KOPT-K1 (cell line): ENCODE measurements at regions not wholly inside any gene's neighbourhood (a gene's known extent, or its start where the extent isn't known, plus 50 kb on each side); places are given as distances from the start of the nearest gene placed in this dataset.
"Not testable (repeated sequence)": the region's sequence is repeated elsewhere in the genome, so short reads cannot be mapped to it uniquely, and the experiment has no call there.

ENCODE experiments used
- H3K27ac ChIP-seq: fragments of 200-600 bp; sonication (generic); 2 replicates; pipeline ENCODE4 v1.5.1; 2016; ENCODE audit warnings: antibody characterized with exemption, mild to moderate bottlenecking, low read depth, low read length; ENCODE audit not compliant: poor library complexity, severe bottlenecking
- H3K36me3 ChIP-seq: fragments of 200-600 bp; sonication (generic); 2 replicates; pipeline ENCODE4 v1.5.1; 2017; ENCODE audit warnings: antibody characterized with exemption, mild to moderate bottlenecking, low read length, moderate library complexity; ENCODE audit not compliant: insufficient read depth
- H3K9me3 ChIP-seq: fragments of 200-600 bp; sonication (generic); 2 replicates; pipeline ENCODE4 v1.5.1; 2017; ENCODE audit warnings: antibody characterized with exemption, low read length, mild to moderate bottlenecking; ENCODE audit not compliant: insufficient read depth, poor library complexity, severe bottlenecking

- H3K27ac ChIP-seq: no peak overlapping the region
- no peaks in the 10 kb centered on the region for H3K36me3 ChIP-seq
- H3K9me3 ChIP-seq: peaks cover 21% of the 10 kb centered on the region
Measured at GRCh38 chr15:70513819-70514218, 249.5 kb downstream of the UACA start.

GRCh38 chr15:70512772-70513362 is 250.5 kb downstream of the UACA start:
- no peak overlapping the region for H3K27ac ChIP-seq
- H3K36me3 ChIP-seq: no peaks in the 10 kb centered on the region
- peaks cover 21% of the 10 kb centered on the region for H3K9me3 ChIP-seq

- not testable (repeated sequence) for H3K36me3 ChIP-seq, H3K27ac ChIP-seq
- H3K9me3 ChIP-seq: peaks cover 24% of the 10 kb centered on the region
Measured at GRCh38 chr15:70511972-70512587, 251.3 kb downstream of the UACA start.

- no peak overlapping the region for H3K27ac ChIP-seq
- peaks cover 29% of the 10 kb centered on the region for H3K9me3 ChIP-seq
- H3K36me3 ChIP-seq: no peaks in the 10 kb centered on the region
Measured at GRCh38 chr15:70510433-70510832, 252.9 kb downstream of the UACA start.

GRCh38 chr15:70509731-70510143 is 253.6 kb downstream of the UACA start:
- Histone ChIP-seq H3K9me3 (peaks cover 29% of the 10 kb centered on the region), H3K36me3 (no peaks in the 10 kb centered on the region), H3K27ac (no peak overlapping the region)

- peaks cover 29% of the 10 kb centered on the region for H3K9me3 ChIP-seq
- no peak overlapping the region for H3K27ac ChIP-seq
- no peaks in the 10 kb centered on the region for H3K36me3 ChIP-seq
Measured at GRCh38 chr15:70509282-70509662, 254.1 kb downstream of the UACA start.

GRCh38 chr15:70508561-70509281 is 254.6 kb downstream of the UACA start:
- Histone ChIP-seq H3K27ac (no peak overlapping the region), H3K36me3 (no peaks in the 10 kb centered on the region), H3K9me3 (peaks cover 29% of the 10 kb centered on the region)

- Histone ChIP-seq H3K36me3 (no peaks in the 10 kb centered on the region), H3K27ac (no peak overlapping the region)
Measured at GRCh38 chr15:70507772-70508371, 255.5 kb downstream of the UACA start.

GRCh38 chr15:70505936-70506912 is 257.1 kb downstream of the UACA start:
- Histone ChIP-seq H3K36me3 (no peaks in the 10 kb centered on the region), H3K27ac (no peak overlapping the region), H3K9me3 (peaks cover 28% of the 10 kb centered on the region)

More at GRCh38 chr15:70507772-70508371, 255.5 kb downstream of the UACA start:
- H3K9me3 ChIP-seq: peaks cover 29% of the 10 kb centered on the region

- Histone ChIP-seq H3K9me3 (peaks cover 20% of the 10 kb centered on the region), H3K36me3 (no peaks in the 10 kb centered on the region), H3K27ac (no peak overlapping the region)
Measured at GRCh38 chr15:70505411-70505919, 257.9 kb downstream of the UACA start.

GRCh38 chr15:70504988-70505387 is 258.4 kb downstream of the UACA start:
- H3K36me3 ChIP-seq: no peaks in the 10 kb centered on the region
- H3K27ac ChIP-seq: peak overlapping the region; percentile 45
- peaks cover 15% of the 10 kb centered on the region for H3K9me3 ChIP-seq

GRCh38 chr15:70504299-70504951 is 258.9 kb downstream of the UACA start:
- H3K9me3 ChIP-seq: peaks cover 10% of the 10 kb centered on the region
- peak overlapping the region; percentile 45 for H3K27ac ChIP-seq
- no peaks in the 10 kb centered on the region for H3K36me3 ChIP-seq

- Histone ChIP-seq H3K27ac (peak overlapping the region; percentile 45), H3K9me3 (peaks cover 9% of the 10 kb centered on the region), H3K36me3 (no peaks in the 10 kb centered on the region)
Measured at GRCh38 chr15:70503798-70504298, 259.5 kb downstream of the UACA start.
